Lung (tissue), 11 donors: ENCODE measurements at regions not wholly inside any gene's neighbourhood (a gene's known extent, or its start where the extent isn't known, plus 50 kb on each side); places are given as distances from the start of the nearest gene placed in this dataset.

Experiments
- ATAC-seq: fragments of 200-7000 bp; cut with Tn5 transposase; one replicate; pipeline ENCODE4 v1.9.1; 2020; ENCODE audit warnings: moderate number of reproducible peaks; ENCODE audit not compliant: insufficient read depth, low FRiP score
- DNase-seq, 3 donors: peaks; one replicate each; pipeline ENCODE4 v3.0.0-alpha.2; 2013 to 2017
- H3K27ac ChIP-seq, 2 donors: one replicate each; pipeline ENCODE4 v1.5.1; 2013; ENCODE audit warnings: mild to moderate bottlenecking in 2 of 2, moderate library complexity in 2 of 2, control low read depth in 1 of 2, inconsistent platforms in 1 of 2, low read depth in 1 of 2, low read length in 1 of 2
- H3K27me3 ChIP-seq, 3 donors: one replicate each; pipeline ENCODE4 v1.5.1; 2013; ENCODE audit warnings: low read length in 2 of 3; ENCODE audit not compliant: control insufficient read depth in 3 of 3, insufficient read depth in 3 of 3
- H3K36me3 ChIP-seq, 4 donors: one replicate each; pipeline ENCODE4 v1.5.1; 2013; ENCODE audit warnings: low read length in 4 of 4, mild to moderate bottlenecking in 1 of 4, moderate library complexity in 1 of 4; ENCODE audit not compliant: control insufficient read depth in 4 of 4, insufficient read depth in 4 of 4
- H3K4me1 ChIP-seq, 5 donors: one replicate each; pipeline ENCODE4 v1.5.1; 2013; ENCODE audit warnings: low read length in 5 of 5, mild to moderate bottlenecking in 2 of 5, moderate library complexity in 1 of 5; ENCODE audit not compliant: control insufficient read depth in 5 of 5, insufficient read depth in 5 of 5
- H3K4me3 ChIP-seq: one replicate; pipeline ENCODE4 v1.5.1; 2013; ENCODE audit warnings: mild to moderate bottlenecking, control low read depth, moderate library complexity
- H3K9ac ChIP-seq, 2 donors: one replicate each; pipeline ENCODE4 v1.5.1; 2013; ENCODE audit warnings: low read length in 2 of 2, control low read depth in 1 of 2; ENCODE audit not compliant: insufficient read depth in 1 of 2
- H3K9me3 ChIP-seq, 4 donors: one replicate each; pipeline ENCODE4 v1.5.1; 2013; ENCODE audit warnings: low read length in 3 of 4, mild to moderate bottlenecking in 1 of 4, moderate library complexity in 1 of 4; ENCODE audit not compliant: control insufficient read depth in 4 of 4, insufficient read depth in 3 of 4
- CTCF ChIP-seq: IDR thresholded peaks from 2 replicates; pipeline ENCODE4 v1.5.1; 2012; ENCODE audit warnings: mild to moderate bottlenecking; ENCODE audit errors: control extremely low read depth, extremely low read depth
- WGBS, 2 donors: extraction: QIAGEN DNeasy Blood & Tissue Kit; methylation state at CpG; one replicate each; pipeline ENCODE4 v1.1.7; 2013; 5-methylcytosine and 5-hydroxymethylcytosine counted together
- donor health status: control.
- donor health status: control.
- donor health status: Bipolar disorder and iron deficiency.
- donor health status: healthy.
- donor health status: DM: yes; HTN: yes; CAD: no.

DNA sequence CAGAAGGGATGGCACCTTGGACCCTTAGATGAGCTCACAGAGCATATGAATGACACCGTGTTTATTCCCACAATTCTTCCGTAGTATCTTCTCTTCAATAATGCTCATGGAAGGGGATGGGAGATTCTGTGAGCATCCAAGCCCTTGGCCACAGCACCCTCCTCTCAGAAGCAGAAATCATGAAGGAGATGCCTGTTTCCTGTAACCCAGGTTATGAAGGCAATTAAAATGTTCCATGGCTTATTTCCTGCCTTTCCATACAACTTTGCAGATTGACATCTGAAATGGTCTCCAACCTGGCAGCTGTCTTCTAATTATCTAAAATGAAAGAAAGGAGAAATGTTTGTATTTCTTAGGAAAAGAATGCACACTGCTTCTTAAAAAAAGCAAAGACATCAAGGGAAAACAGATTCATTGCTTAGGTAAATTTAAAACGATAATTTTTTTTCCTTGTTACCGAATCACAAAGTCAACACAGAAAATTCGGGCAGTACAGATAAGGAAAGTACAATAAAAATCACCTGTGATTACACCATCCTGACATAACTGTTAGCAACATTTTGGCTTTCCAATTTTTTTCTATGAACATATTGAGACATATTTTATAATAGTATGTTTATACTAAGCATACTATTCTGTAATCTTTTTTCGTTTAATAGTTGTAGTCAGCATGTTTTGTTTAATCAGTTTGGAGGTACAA is 128.5 kb downstream of the SQOR start:
- TF ChIP-seq CTCF = no peak
- Histone ChIP-seq H3K27me3 (peaks cover 0 to 3% (median 0%) of the 10 kb centered on the region in 3 donors), H3K27ac (no peak overlapping the region), H3K9me3 (peaks cover 0 to 5% (median 2%) of the 10 kb centered on the region in 4 donors), H3K36me3 (no peaks in the 10 kb centered on the region), H3K9ac (no peak overlapping the region), H3K4me1 (no peaks in the 10 kb centered on the region), H3K4me3 (no peak overlapping the region)
- DNase-seq = no peak
- 83 to 88% methylated on average over 6 of the region's 6 CpGs for WGBS, 2 donors
- ATAC-seq = no peak

GRCh38 chr15:45773149-45773548 is 138.3 kb downstream of the SQOR start:
- Histone ChIP-seq H3K4me3 (no peak overlapping the region), H3K9me3 (peaks cover 0 to 4% (median 0%) of the 10 kb centered on the region in 4 donors), H3K36me3 (no peaks in the 10 kb centered on the region), H3K4me1 (no peaks in the 10 kb centered on the region), H3K27ac (no peak overlapping the region), H3K9ac (no peak overlapping the region), H3K27me3 (no peaks in the 10 kb centered on the region)
- DNase-seq (no peak), ATAC-seq (no peak)
- TF ChIP-seq CTCF = no peak
- WGBS, 2 donors = 69 to 78% methylated on average over 3 of the region's 3 CpGs

GRCh38 chr15:45776772-45777171 is 141.9 kb downstream of the SQOR start:
- 70 to 78% methylated on average over 4 of the region's 4 CpGs for WGBS, 2 donors
- H3K9me3 ChIP-seq = peaks cover 0 to 4% (median 0%) of the 10 kb centered on the region in 4 donors
- no peak overlapping the region for H3K27ac ChIP-seq
- no peaks in the 10 kb centered on the region for H3K27me3 ChIP-seq
- peaks cover 0 to under 1% (median 0%) of the 10 kb centered on the region in 5 donors for H3K4me1 ChIP-seq
- ATAC-seq (no peak), DNase-seq (no peak)
- H3K9ac ChIP-seq = no peak overlapping the region
- no peaks in the 10 kb centered on the region for H3K36me3 ChIP-seq
- TF ChIP-seq CTCF = no peak
- H3K4me3 ChIP-seq = no peak overlapping the region

DNA sequence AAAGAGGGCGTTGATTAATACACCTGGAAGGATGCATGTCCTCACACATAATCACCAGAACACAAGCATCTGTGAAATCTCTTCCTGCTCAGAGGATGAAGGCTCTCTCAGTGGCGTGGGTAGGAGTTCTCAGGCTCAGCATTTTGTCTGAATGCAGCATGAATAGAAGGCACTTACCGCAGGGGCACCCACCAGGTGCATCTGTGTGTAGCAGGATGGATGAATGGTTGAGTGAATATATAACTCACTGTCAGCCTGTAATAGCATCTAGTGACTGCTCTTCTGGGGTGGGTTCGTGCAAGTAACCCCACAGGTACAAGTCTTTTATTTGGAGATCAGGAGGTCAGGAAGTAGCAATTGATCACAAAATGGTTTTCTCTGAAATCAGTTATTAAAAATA is 143.0 kb downstream of the SQOR start:
- peaks cover 0 to 4% (median 0%) of the 10 kb centered on the region in 4 donors for H3K9me3 ChIP-seq
- no peaks in the 10 kb centered on the region for H3K36me3 ChIP-seq
- DNase-seq = no peak
- TF ChIP-seq CTCF = no peak
- no peaks in the 10 kb centered on the region for H3K27me3 ChIP-seq
- H3K9ac ChIP-seq = no peak overlapping the region
- H3K4me1 ChIP-seq = peaks cover 0 to 5% (median 0%) of the 10 kb centered on the region in 5 donors
- no peak for ATAC-seq
- no peak overlapping the region for H3K4me3 ChIP-seq
- 73 to 77% methylated on average over 4 of the region's 4 CpGs for whole genome bisulfite sequencing, 2 donors
- H3K27ac ChIP-seq = no peak overlapping the region
